ENCODE measurements at regions not wholly inside any gene's neighbourhood (a gene's known extent, or its start where the extent isn't known, plus 50 kb on each side); places are given as distances from the start of the nearest gene placed in this dataset.

GRCh38 chr2:41932241-41933045 is 115.4 kb upstream of the PKDCC start:
- TF ChIP-seq CTCF (conservative IDR thresholded peaks at IDR 0.05; ENCODE audit: control insufficient read depth, insufficient read depth, low read depth, low read length): no peak
- no peak overlapping the region for H3K4me3 ChIP-seq (ENCODE audit: control insufficient read depth, low read depth, low read length)

GRCh38 chr2:41933046-41933420 is 114.8 kb upstream of the PKDCC start:
- DNase-seq (ENCODE audit: low read depth): no peak
- TF ChIP-seq CTCF (conservative IDR thresholded peaks at IDR 0.05; ENCODE audit: control insufficient read depth, insufficient read depth, low read depth, low read length): no peak
- H3K4me3 ChIP-seq (ENCODE audit: control insufficient read depth, low read depth, low read length): no peak overlapping the region

More at GRCh38 chr2:41932241-41933045, 115.4 kb upstream of the PKDCC start:
- DNase-seq (ENCODE audit: low read depth): peak; percentile 99

DNA sequence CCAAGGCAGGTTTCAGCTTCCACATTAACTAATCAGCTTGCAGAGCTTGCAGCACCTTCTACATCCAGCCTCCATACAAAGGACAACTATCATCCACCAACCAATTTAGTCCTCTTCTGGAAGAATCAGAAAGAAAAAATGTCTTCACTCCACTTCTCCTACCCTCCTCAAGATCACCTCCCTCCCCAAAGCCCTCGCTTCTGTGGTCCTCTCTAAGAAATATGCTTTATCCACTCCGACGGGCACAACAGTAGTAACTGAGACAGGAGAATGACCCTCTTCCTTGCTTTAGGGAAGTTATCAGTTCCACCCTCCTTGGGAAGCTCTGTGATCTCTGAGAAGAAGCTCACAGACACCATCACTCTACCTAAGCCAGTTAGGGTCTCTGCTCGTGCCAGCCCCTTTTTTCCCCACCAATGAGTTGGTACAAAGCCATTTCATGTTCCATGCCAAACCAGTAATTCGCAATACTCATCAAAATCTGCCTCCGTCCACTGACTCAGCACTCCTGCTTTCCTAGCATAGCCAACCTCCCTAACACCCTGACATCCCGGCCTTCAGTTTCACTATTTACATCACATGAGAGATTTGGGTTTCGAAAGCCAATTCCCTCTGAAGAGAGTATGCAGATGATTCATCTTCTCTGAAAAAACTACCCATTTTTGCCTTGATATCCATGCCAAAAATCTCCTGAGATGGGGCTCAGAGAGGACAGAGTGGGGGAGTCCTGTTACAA is 114.1 kb upstream of the PKDCC start:
- H3K4me3 ChIP-seq (ENCODE audit: control insufficient read depth, low read depth, low read length): no peak overlapping the region
- peak; percentile 98 for DNase-seq (ENCODE audit: low read depth)
- no peak for TF ChIP-seq CTCF (conservative IDR thresholded peaks at IDR 0.05; ENCODE audit: control insufficient read depth, insufficient read depth, low read depth, low read length)

DNA sequence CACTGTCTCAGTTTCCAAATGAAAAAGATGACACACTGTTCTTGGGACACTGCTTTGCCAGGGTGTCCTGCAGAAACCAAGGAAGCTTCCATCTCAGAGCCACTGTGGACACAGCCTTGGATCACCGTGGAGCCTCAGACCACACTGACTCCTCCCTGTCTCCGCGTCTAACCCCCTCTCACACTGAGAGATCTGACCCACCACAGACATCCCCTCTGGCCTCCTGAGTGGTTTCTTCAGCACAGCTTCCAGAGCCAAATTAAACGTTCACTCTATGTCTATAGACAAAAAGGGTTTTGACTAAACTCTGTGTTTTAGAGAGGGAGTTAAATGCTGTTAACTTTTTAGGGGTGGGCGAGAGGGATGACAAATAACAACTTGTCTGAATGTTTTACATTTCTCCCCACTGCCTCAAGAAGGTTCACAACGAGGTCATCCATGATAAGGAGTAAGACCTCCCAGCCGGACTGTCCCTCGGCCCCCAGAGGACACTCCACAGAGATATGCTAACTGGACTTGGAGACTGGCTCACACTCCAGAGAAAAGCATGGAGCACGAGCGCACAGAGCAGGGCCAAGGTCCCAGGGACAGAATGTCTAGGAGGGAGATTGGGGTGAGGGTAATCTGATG is 113.4 kb upstream of the PKDCC start:
- peak; percentile 76 for DNase-seq (ENCODE audit: low read depth)
- no peak overlapping the region for H3K4me3 ChIP-seq (ENCODE audit: control insufficient read depth, low read depth, low read length)
- TF ChIP-seq CTCF (conservative IDR thresholded peaks at IDR 0.05; ENCODE audit: control insufficient read depth, insufficient read depth, low read depth, low read length): no peak

DNA sequence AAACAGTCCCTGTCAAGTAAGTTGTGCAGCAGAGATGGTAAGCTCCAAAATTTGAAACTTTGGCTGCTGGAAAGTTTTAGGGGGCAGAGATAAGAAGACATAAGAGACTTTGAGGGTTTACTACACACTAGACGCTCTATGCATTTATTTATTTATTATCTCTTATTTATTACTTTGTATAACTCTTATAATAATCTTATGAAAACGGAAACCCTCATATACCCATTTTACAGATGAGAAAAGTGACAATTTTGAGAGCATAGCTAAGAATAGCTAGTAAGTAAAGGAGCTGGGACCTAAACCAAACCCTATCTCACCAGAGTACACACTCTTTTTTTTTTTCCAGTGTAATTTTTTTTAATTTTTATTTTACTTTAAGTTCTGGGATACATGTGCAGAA is 112.8 kb upstream of the PKDCC start:
- no peak overlapping the region for H3K4me3 ChIP-seq (ENCODE audit: control insufficient read depth, low read depth, low read length)
- no peak for TF ChIP-seq CTCF (conservative IDR thresholded peaks at IDR 0.05; ENCODE audit: control insufficient read depth, insufficient read depth, low read depth, low read length)
- DNase-seq (ENCODE audit: low read depth): no peak

DNA sequence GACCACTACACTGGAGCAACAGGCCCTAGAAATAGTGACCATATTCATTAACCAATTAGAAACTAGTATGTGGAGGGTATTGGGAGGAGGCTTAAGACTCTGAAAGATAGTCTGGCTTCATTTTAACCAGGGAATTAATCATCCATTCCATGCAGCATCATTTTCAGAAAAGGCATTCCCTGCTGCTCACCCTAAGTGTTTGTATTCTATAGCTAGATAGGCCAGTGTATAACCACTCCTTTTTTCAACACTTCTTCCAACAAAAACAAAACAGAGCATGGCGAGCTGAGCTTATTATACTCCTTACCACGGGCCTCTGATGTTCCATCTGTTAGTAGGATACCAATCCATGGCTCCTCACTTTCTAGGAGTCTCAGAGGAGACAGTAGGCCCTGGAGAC is 112.0 kb upstream of the PKDCC start:
- TF ChIP-seq CTCF (conservative IDR thresholded peaks at IDR 0.05; ENCODE audit: control insufficient read depth, insufficient read depth, low read depth, low read length): no peak
- no peak for DNase-seq (ENCODE audit: low read depth)
- no peak overlapping the region for H3K4me3 ChIP-seq (ENCODE audit: control insufficient read depth, low read depth, low read length)

Measured in fibroblast of mammary gland (primary cell).